22Rv1 (cell line): ENCODE measurements at regions not wholly inside any gene's neighbourhood (a gene's known extent, or its start where the extent isn't known, plus 50 kb on each side); places are given as distances from the start of the nearest gene placed in this dataset.

Source experiments
- ZFX ChIP-seq: fragments of 450-650 bp; IDR thresholded peaks from 2 replicates; pipeline ENCODE4 v1.6.1; 2017; ENCODE audit warnings: antibody characterized with exemption, borderline replicate concordance
- TF ChIP-seq, protein P1 (sequence below): fragments of 450-650 bp; IDR thresholded peaks from 2 replicates; pipeline ENCODE4 v1.5.1; 2017; ENCODE audit warnings: mild to moderate bottlenecking

DNA sequence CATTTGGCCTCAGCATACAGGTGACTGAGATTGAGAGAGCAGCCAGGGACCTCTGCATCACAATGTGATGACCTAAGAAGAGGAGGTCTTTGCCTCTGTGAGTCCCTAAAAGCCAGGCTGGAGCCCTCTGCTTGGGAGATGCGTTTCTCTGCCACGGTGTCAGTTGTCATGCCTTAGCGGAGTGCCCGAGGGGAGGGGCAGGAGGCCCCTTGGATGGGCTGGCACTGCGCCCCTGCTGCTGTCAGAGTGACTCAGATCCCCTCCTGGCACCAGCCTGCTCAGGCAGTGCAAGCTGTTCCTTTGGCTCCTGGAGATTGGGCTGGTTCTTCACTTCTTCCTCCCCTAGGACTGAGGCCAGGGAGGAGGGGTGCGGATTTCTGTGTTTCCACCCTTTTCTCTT, 64.9 kb upstream of the KCNA5 start:
- TF ChIP-seq, protein P1, sequence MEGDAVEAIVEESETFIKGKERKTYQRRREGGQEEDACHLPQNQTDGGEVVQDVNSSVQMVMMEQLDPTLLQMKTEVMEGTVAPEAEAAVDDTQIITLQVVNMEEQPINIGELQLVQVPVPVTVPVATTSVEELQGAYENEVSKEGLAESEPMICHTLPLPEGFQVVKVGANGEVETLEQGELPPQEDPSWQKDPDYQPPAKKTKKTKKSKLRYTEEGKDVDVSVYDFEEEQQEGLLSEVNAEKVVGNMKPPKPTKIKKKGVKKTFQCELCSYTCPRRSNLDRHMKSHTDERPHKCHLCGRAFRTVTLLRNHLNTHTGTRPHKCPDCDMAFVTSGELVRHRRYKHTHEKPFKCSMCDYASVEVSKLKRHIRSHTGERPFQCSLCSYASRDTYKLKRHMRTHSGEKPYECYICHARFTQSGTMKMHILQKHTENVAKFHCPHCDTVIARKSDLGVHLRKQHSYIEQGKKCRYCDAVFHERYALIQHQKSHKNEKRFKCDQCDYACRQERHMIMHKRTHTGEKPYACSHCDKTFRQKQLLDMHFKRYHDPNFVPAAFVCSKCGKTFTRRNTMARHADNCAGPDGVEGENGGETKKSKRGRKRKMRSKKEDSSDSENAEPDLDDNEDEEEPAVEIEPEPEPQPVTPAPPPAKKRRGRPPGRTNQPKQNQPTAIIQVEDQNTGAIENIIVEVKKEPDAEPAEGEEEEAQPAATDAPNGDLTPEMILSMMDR, result no peak
- no peak for TF ChIP-seq ZFX
